Common myeloid progenitor, CD34-positive (primary cell): ENCODE measurements at regions not wholly inside any gene's neighbourhood (a gene's known extent, or its start where the extent isn't known, plus 50 kb on each side); places are given as distances from the start of the nearest gene placed in this dataset.

Source experiments
- CTCF ChIA-PET: fragments of 350-600 bp; sonication (Branson Sonifier 250); formaldehyde crosslinking; loops from one replicate; lab custom pipeline; 2021; ENCODE audit warnings: antibody characterized with exemption; lab: Charles Lee
- POLR2A ChIA-PET: fragments of 350-600 bp; sonication (Branson Sonifier 250); formaldehyde crosslinking; loops from one replicate; lab custom pipeline; 2021; ENCODE audit warnings: antibody characterized with exemption; lab: Charles Lee
- DNase-seq, 3 donors: peaks; one replicate each; pipeline versions ENCODE4 v3.0.0 to v3.0.0-alpha.2; 2013
- H3K27ac ChIP-seq, 2 experiments: 1 replicate in 1 of 2; 2 replicates in 1 of 2; pipeline ENCODE4 v1.7.0; 2013; ENCODE audit warnings: inconsistent platforms in 2 of 2, low read length in 2 of 2, mild to moderate bottlenecking in 2 of 2, low read depth in 1 of 2, moderate library complexity in 1 of 2; ENCODE audit not compliant: severe bottlenecking in 2 of 2, insufficient read depth in 1 of 2, poor library complexity in 1 of 2
- H3K27me3 ChIP-seq, 5 experiments: replicated peaks in 2 of 5; 1 replicate in 3 of 5; 2 replicates in 2 of 5; pipeline versions ENCODE4 v1.6.1 to v1.7.0; 2013; ENCODE audit warnings: low read length in 4 of 5, mild to moderate bottlenecking in 2 of 5, moderate library complexity in 2 of 5, inconsistent platforms in 1 of 5; ENCODE audit not compliant: insufficient read depth in 5 of 5, control insufficient read depth in 4 of 5
- H3K36me3 ChIP-seq, 4 experiments: 1 replicate in 2 of 4; 2 replicates in 2 of 4; pipeline versions ENCODE4 v1.6.1 to v1.7.0; 2013; ENCODE audit warnings: low read length in 3 of 4, control low read depth in 1 of 4, mild to moderate bottlenecking in 1 of 4; ENCODE audit not compliant: control insufficient read depth in 4 of 4, insufficient read depth in 4 of 4
- H3K4me1 ChIP-seq, 4 experiments: 1 replicate in 3 of 4; 2 replicates in 1 of 4; pipeline versions ENCODE4 v1.6.1 to v1.7.1; 2013; ENCODE audit warnings: low read length in 3 of 4, mild to moderate bottlenecking in 3 of 4, control low read depth in 1 of 4, inconsistent platforms in 1 of 4, moderate library complexity in 1 of 4; ENCODE audit not compliant: control insufficient read depth in 4 of 4, insufficient read depth in 4 of 4; ENCODE audit errors: control extremely low read depth in 1 of 4
- H3K4me3 ChIP-seq, 7 experiments: 1 replicate in 4 of 7; 2 replicates in 3 of 7; pipeline versions ENCODE4 v1.5.1 to v1.7.0; 2013; ENCODE audit warnings: mild to moderate bottlenecking in 7 of 7, low read length in 6 of 7, moderate library complexity in 6 of 7, inconsistent platforms in 2 of 7, low read depth in 2 of 7, control low read depth in 1 of 7; ENCODE audit not compliant: insufficient read depth in 4 of 7, control insufficient read depth in 1 of 7; ENCODE audit errors: extremely low read depth in 1 of 7
- H3K9me3 ChIP-seq, 5 experiments: 1 replicate in 4 of 5; 2 replicates in 1 of 5; pipeline versions ENCODE4 v1.6.1 to v1.7.1; 2013; ENCODE audit warnings: low read length in 4 of 5, mild to moderate bottlenecking in 2 of 5, inconsistent platforms in 1 of 5, low read depth in 1 of 5, moderate library complexity in 1 of 5; ENCODE audit not compliant: control insufficient read depth in 4 of 5, insufficient read depth in 2 of 5; ENCODE audit errors: control extremely low read depth in 1 of 5
- WGBS: methylation state at CpG from one replicate; pipeline ENCODE4 v1.1.5; 2013; ENCODE audit not compliant: insufficient coverage; 5-methylcytosine and 5-hydroxymethylcytosine counted together

DNA sequence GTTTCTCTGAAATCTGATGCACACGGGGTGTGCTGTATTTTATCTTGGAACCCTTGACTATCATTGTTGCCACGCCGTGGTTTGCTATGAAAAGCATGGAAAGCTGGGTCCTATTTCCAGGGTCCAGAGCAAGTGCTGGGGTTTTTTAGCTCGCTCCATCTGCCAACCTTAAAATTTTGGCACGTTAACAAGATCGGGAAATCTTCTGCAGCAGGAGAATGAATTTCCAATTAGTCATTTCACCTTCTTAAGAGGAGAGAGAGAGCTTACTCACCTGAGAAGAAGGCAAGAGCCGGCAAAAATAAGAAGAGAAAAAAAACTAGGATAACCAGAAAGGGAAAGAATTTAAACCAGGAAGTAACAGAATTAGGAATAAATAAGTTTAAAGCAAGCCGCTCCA, 223.6 kb upstream of the CELF2 start:
- H3K4me3 ChIP-seq = no peak overlapping the region
- no peaks in the 10 kb centered on the region for H3K9me3 ChIP-seq
- H3K27me3 ChIP-seq = peaks cover 0 to 3% (median 0%) of the 10 kb centered on the region in 5 experiments
- ChIA-PET CTCF (no interaction called here), POLR2A (no interaction called here)
- H3K36me3 ChIP-seq = no peaks in the 10 kb centered on the region
- DNase-seq = no peak
- 99% methylated on average over 6 of the region's 8 CpGs for WGBS
- no peaks in the 10 kb centered on the region for H3K4me1 ChIP-seq
- H3K27ac ChIP-seq = no peak overlapping the region

DNA sequence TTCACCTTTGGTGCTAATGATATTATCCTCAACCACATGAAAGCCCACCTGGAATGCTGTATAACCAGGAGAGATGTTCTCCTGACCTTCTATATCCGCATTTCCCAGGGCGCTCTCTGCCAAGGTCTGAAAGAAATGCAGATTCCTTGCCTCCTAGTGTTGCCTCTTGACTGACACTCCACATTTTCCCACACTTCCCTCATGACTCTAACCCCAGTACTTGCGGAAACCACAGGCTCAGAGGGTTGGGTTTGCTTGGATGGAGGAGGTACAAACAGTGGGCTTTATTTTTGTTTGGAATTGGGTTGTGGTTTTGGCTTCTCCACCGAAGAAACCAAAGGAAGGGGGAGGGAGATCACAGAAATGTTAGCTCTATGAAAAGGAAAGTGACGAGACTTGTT, 222.9 kb upstream of the CELF2 start:
- peaks cover 0 to 3% (median 0%) of the 10 kb centered on the region in 5 experiments for H3K27me3 ChIP-seq
- no peak for DNase-seq
- CTCF ChIA-PET = no interaction called here
- POLR2A ChIA-PET = no interaction called here
- no peaks in the 10 kb centered on the region for H3K9me3 ChIP-seq
- WGBS = 65% methylated on average over 4 of the region's 5 CpGs
- no peak overlapping the region for H3K27ac ChIP-seq
- H3K4me1 ChIP-seq = no peaks in the 10 kb centered on the region
- no peaks in the 10 kb centered on the region for H3K36me3 ChIP-seq
- H3K4me3 ChIP-seq = no peak overlapping the region

DNA sequence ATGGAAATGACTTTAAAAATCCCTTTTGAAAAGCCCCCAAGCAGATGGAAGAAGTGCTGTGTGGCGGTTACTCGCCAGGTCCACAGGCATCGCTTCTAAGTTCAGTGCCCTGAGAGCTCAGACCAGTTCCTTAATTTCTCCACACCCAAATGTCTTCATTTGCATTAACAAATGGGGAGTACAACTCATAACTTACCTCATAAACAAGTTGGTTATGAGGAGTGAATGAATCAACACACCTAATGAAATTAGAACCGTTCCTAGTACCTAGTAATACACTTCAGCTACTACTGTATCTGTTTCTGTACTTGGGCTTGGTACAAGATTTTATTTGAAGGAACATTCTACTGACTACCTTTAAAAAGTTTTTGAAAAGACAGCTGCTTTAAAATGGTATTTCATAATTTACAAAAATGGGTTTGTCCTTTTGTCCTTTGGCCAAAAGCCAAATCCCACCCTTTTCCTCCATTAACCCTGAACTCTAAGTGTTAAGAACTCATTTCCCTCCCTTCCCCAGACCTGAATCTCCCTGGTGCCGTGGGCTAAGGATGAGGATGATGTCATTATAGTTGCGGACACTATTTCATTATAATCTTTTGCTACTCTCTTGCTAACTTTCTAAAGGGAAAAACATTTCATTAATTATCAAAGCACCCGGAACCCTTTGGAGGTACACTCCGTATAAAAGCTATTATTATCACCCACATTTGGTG, 221.5 kb upstream of the CELF2 start:
- ChIA-PET CTCF (no interaction called here), POLR2A (no interaction called here)
- Histone ChIP-seq H3K4me1 (no peaks in the 10 kb centered on the region), H3K27ac (no peak overlapping the region), H3K4me3 (no peak overlapping the region), H3K27me3 (peaks cover 0 to 3% (median 0%) of the 10 kb centered on the region in 5 experiments), H3K36me3 (no peaks in the 10 kb centered on the region), H3K9me3 (no peaks in the 10 kb centered on the region)
- no CpG with 5 or more reads among the region's 8 CpGs for WGBS
- no peak for DNase-seq

DNA sequence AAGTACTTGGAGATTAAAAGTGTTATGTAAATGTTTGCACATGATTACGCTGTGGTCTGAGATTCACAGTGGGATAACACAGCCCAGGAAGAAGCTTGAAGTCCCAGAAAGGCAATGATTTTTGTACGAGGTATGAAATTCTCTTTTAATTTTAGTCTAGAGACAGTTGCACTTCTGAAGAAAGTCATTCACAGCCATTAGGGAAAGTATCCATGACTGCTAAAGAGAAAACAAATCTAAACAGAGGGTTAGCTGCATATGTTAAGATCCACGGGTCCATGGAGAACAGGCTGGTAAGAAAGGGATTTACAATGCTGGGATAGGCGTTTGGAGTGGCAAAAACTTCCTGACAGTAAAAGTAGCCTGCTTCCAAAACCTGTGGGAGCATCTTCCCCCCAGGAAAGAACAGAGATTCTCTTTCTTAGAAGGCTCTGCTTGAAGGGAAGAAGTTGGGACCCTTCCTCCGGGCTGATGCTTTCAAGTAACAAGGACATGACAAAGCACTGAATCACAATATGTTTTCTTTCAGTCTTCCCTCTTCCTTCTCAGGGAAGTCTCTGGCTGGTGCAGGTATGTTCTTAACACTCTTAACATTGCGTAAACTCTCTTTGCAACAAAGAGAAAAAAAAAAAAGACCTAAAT, 220.8 kb upstream of the CELF2 start:
- Histone ChIP-seq H3K27ac (no peak overlapping the region), H3K36me3 (no peaks in the 10 kb centered on the region), H3K9me3 (peaks cover 0 to 4% (median 0%) of the 10 kb centered on the region in 5 experiments), H3K4me3 (no peak overlapping the region), H3K27me3 (peaks cover 0 to 3% (median 0%) of the 10 kb centered on the region in 5 experiments), H3K4me1 (no peaks in the 10 kb centered on the region)
- 90% methylated on average over 4 of the region's 6 CpGs for WGBS
- ChIA-PET POLR2A (no interaction called here), CTCF (no interaction called here)
- DNase-seq = no peak

DNA sequence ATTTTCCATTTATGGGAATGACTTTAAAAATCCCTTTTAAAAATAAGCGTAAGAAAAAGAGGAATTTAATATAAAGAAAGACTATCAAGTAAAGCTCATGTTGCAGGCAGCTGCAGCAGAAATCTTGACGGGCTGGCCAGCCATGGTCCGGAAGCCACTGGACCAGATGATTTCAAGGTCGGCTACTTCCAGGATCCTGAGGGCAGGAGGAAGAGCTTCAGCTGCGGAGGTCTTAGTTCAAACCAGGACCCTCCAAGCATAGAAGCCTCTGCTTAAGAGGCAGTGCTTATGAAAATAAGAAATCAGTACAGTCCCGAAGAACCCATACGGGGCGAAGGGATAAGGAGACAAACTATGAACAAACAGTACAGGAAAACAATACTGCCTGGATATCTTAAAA, 220.2 kb upstream of the CELF2 start:
- peaks cover 0 to 4% (median 0%) of the 10 kb centered on the region in 5 experiments for H3K9me3 ChIP-seq
- no peak overlapping the region for H3K4me3 ChIP-seq
- ChIA-PET POLR2A (no interaction called here), CTCF (no interaction called here)
- no peak overlapping the region for H3K27ac ChIP-seq
- no peaks in the 10 kb centered on the region for H3K4me1 ChIP-seq
- DNase-seq = no peak
- peaks cover 0 to 3% (median 0%) of the 10 kb centered on the region in 5 experiments for H3K27me3 ChIP-seq
- 94% methylated on average over 7 of the region's 8 CpGs for WGBS
- H3K36me3 ChIP-seq = no peaks in the 10 kb centered on the region

DNA sequence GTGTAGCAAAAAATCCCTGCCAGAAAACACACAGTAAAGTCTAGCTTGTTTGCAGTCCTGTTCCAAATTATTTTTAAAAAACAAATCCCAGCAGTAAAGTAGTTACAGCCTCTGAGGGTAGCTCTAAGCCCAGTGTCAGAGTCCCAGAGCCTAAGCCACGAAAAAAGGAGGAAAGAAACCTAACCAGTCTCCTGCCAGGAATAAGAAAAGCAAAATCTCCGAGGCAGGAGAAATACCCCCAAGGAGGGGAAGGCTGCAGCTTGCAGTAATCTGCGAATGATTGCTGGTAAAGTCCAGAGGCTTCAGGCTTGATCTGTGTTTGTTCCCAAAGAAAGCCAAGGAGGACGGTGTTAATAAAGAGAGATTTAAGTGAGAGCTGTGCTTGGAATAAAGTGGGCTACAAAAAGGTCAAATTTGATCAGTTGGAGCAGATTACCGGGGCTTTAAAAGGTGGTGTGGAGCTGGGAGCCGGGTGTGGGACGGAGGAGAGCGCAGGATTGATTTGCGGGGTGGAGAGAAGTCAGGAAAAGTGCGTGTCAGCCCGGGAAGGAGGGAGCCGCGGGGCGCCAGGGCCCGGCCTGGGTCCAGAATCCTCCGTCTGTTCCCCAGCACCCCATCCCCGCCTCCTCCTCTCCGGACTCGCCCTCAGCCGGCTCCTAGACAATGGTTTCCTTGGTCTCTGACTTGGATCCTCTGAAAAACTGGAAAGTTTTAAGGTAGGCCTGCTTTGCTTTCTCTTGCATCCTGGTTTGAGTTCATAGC, 219.4 kb upstream of the CELF2 start:
- Histone ChIP-seq H3K27ac (no peak overlapping the region), H3K27me3 (peaks cover 0 to 3% (median 0%) of the 10 kb centered on the region in 5 experiments), H3K9me3 (peaks cover 0 to 4% (median 0%) of the 10 kb centered on the region in 5 experiments), H3K4me3 (no peak overlapping the region), H3K4me1 (no peaks in the 10 kb centered on the region), H3K36me3 (no peaks in the 10 kb centered on the region)
- 81% methylated on average over 19 of the region's 20 CpGs for WGBS
- CTCF ChIA-PET = no interaction called here
- POLR2A ChIA-PET = no interaction called here
- no peak for DNase-seq

DNA sequence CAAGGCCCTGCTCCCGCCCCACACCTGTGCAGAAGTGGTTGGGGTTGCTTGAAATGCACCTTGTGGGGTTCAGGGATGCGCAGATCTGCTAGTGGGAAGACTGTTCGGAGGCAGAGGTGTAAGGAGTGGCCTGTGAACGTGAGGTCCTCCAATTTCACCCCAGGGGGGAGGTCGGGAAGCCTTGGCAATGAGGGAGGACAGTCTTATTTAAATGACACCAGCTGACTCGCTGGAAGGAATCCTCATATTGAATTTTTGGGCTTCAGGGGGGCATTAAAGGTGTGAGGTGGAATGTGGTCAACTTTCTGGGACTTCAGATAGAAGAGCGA, 218.8 kb upstream of the CELF2 start:
- Histone ChIP-seq H3K9me3 (peaks cover 0 to 4% (median 0%) of the 10 kb centered on the region in 5 experiments), H3K4me1 (no peaks in the 10 kb centered on the region), H3K4me3 (no peak overlapping the region), H3K27me3 (peaks cover 0 to 3% (median 0%) of the 10 kb centered on the region in 5 experiments), H3K36me3 (no peaks in the 10 kb centered on the region), H3K27ac (no peak overlapping the region)
- CTCF ChIA-PET = no interaction called here
- POLR2A ChIA-PET = no interaction called here
- no peak for DNase-seq
- WGBS = 81% methylated on average over 6 of the region's 7 CpGs
